ENCODE measurements at regions not wholly inside any gene's neighbourhood (a gene's known extent, or its start where the extent isn't known, plus 50 kb on each side); places are given as distances from the start of the nearest gene placed in this dataset.
"Not testable (repeated sequence)": the region's sequence is repeated elsewhere in the genome, so short reads cannot be mapped to it uniquely, and the experiment has no call there.

- not testable (repeated sequence) for TF ChIP-seq POLR2AphosphoS5 (IDR thresholded peaks at IDR 0.05); CTCF (IDR thresholded peaks at IDR 0.05 in 8 of 11, conservative IDR thresholded peaks at IDR 0.05 in 3 of 11)
Observed at GRCh38 chr22:47346287-47346686, 583.8 kb downstream of the TBC1D22A start.

Measured in spleen (tissue), 7 donors.